ENCODE measurements at regions not wholly inside any gene's neighbourhood (a gene's known extent, or its start where the extent isn't known, plus 50 kb on each side); places are given as distances from the start of the nearest gene placed in this dataset.

DNA sequence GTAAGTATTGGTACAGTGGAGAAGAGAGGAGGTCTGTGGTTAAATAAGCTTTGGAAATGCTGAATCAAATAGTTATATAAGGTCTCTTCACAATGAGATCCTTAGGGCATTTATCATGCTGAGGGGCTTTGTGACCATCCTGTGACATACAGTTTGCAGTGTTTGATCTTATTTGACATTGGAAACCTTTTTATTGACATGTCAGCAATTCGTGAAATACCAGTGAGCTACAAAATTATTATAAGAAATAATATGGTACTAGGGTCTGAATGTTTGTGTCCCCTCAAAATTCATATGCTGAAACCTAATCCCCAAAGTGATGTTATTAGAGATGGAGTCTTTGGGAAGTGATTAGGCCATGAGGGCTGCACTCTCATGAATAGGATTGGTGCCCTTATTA is 98.4 kb downstream of the MID1IP1 start:
- Histone ChIP-seq H2BK20ac (ENCODE audit: low read depth, low read length, poor library complexity, severe bottlenecking) (no peak overlapping the region), H2AK5ac (ENCODE audit: insufficient read length, low read length) (no peak overlapping the region), H2BK120ac (ENCODE audit: low read depth, low read length, poor library complexity, severe bottlenecking) (no peak overlapping the region), H3K4me1 (ENCODE audit: insufficient read depth, low read length) (no peaks in the 10 kb centered on the region; the same call in 1 of the 2 replicates), H3K27me3 (ENCODE audit: insufficient read depth, low read length) (no peaks in the 10 kb centered on the region), H2BK5ac (ENCODE audit: insufficient read length, low read length) (no peak overlapping the region), H2BK12ac (ENCODE audit: insufficient read length, low read depth, low read length) (no peak overlapping the region), H2AFZ (ENCODE audit: low read length) (no peak overlapping the region), H4K5ac (ENCODE audit: insufficient read length, low read depth, low read length) (no peak overlapping the region), H3K4ac (ENCODE audit: low read depth, low read length) (no peak overlapping the region), H3K9me3 (ENCODE audit: control insufficient read depth, low read depth, low read length) (no peaks in the 10 kb centered on the region), H3K79me2 (ENCODE audit: insufficient read depth, low read length) (no peaks in the 10 kb centered on the region), H3K23ac (ENCODE audit: insufficient read length, low read depth, low read length) (no peak overlapping the region), H3K9ac (ENCODE audit: extremely low read depth, insufficient read length, low read length) (no peak overlapping the region), H4K8ac (replicated peaks; ENCODE audit: insufficient read length, low read depth, low read length) (no peak overlapping the region), H4K20me1 (ENCODE audit: control insufficient read depth, insufficient read depth, insufficient read length) (no peaks in the 10 kb centered on the region), H3K27ac (ENCODE audit: insufficient read length, low read depth, low read length) (no peak overlapping the region), H3K79me1 (ENCODE audit: insufficient read depth, low read depth, low read length, poor library complexity, severe bottlenecking) (no peaks in the 10 kb centered on the region), H2BK15ac (ENCODE audit: low read depth, low read length) (no peak overlapping the region), H3K4me2 (ENCODE audit: insufficient read depth, insufficient read length, low read length) (no peak overlapping the region), H3K18ac (ENCODE audit: insufficient read length, low read depth, low read length) (no peak overlapping the region), H4K91ac (ENCODE audit: insufficient read length, low read depth, low read length) (no peak overlapping the region), H3K14ac (ENCODE audit: insufficient read depth, low read length) (no peak overlapping the region), H3K56ac (ENCODE audit: insufficient read length, low read depth, low read length) (no peak overlapping the region), H3T11ph (ENCODE audit: low read length) (no peak overlapping the region), H3K23me2 (ENCODE audit: insufficient read length, low read depth, low read length, poor library complexity, severe bottlenecking) (no peaks in the 10 kb centered on the region)
- WGBS (ENCODE audit: extremely low coverage, insufficient read length, low lambda C conversion rate): no CpG with 5 or more reads among the region's 1 CpG
- Mint-ChIP-seq H3K9me3 (peaks cover 54 to 61% of the 10 kb centered on the region in 2 experiments), H3K4me1 (peaks cover 8 to 10% of the 10 kb centered on the region in 2 experiments), H3K4me3 (no peak overlapping the region), H3K27me3 (ENCODE audit: low read depth) (peaks cover 2% of the 10 kb centered on the region; the same call in 1 of the 2 replicates), H3K36me3 (ENCODE audit: insufficient read depth in 1 of 3, low read depth in 3 of 3) (peaks cover 0 to 4% (median 0%) of the 10 kb centered on the region in 3 experiments; a peak in 3 of 7 replicates), H3K27ac (no peak overlapping the region)
- TF ChIP-seq CTCF (conservative IDR thresholded peaks at IDR 0.05): no peak
- no peak for DNase-seq

Measured in H9 (cell line).